Neural progenitor cell (in vitro differentiated cells): ENCODE measurements at regions not wholly inside any gene's neighbourhood (a gene's known extent, or its start where the extent isn't known, plus 50 kb on each side); places are given as distances from the start of the nearest gene placed in this dataset.

Experiments used
- CTCF ChIP-seq: fragments of 200-600 bp; sonication (generic); IDR thresholded peaks from 2 replicates; pipeline ENCODE4 v1.5.1; 2017; ENCODE audit warnings: antibody characterized with exemption, mild to moderate bottlenecking
- EZH2 ChIP-seq: fragments of 200-600 bp; sonication (generic); IDR thresholded peaks from 2 replicates; pipeline ENCODE4 v1.6.1; 2017; ENCODE audit warnings: antibody characterized with exemption, mild to moderate bottlenecking, moderate library complexity
- EZH2phosphoT487 ChIP-seq: fragments of 200-600 bp; sonication (generic); IDR thresholded peaks from 2 replicates; pipeline ENCODE4 v1.6.1; 2017; ENCODE audit warnings: antibody characterized with exemption

- TF ChIP-seq CTCF, result no peak
- no peak for TF ChIP-seq EZH2
- no peak for TF ChIP-seq EZH2phosphoT487
These were observed 258.7 kb downstream of the DLL1 start for GRCh38 chr6:170032197-170032596.
